HG03066 (cell line): ENCODE measurements at regions not wholly inside any gene's neighbourhood (a gene's known extent, or its start where the extent isn't known, plus 50 kb on each side); places are given as distances from the start of the nearest gene placed in this dataset.
"Not testable (repeated sequence)": the region's sequence is repeated elsewhere in the genome, so short reads cannot be mapped to it uniquely, and the experiment has no call there.

Source experiments
- ATAC-seq: cut with Tn5 transposase; IDR thresholded peaks from one replicate; pipeline ENCODE4 v1.9.1; 2021; ENCODE audit warnings: low read depth; ENCODE audit not compliant: unreplicated experiment

DNA sequence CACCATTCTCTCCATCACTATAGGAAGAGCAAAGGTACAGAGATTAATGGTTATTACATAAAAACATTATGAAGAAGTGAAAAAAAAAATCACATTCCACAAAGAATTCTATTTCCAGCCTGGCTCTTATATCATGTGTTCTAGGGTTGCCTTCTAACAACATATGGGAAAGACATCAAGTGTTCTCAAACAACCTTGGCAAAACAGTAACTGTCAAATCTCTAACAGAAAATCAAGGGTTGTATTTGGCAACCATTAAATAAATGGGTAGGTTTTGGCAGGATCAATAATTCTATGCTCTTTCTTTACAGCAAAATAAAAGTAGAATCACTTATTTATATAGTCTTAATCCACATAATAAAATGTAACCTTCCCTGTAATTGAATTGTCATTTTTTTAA, 728.9 kb downstream of the MAT2B start:
- ATAC-seq: no peak

DNA sequence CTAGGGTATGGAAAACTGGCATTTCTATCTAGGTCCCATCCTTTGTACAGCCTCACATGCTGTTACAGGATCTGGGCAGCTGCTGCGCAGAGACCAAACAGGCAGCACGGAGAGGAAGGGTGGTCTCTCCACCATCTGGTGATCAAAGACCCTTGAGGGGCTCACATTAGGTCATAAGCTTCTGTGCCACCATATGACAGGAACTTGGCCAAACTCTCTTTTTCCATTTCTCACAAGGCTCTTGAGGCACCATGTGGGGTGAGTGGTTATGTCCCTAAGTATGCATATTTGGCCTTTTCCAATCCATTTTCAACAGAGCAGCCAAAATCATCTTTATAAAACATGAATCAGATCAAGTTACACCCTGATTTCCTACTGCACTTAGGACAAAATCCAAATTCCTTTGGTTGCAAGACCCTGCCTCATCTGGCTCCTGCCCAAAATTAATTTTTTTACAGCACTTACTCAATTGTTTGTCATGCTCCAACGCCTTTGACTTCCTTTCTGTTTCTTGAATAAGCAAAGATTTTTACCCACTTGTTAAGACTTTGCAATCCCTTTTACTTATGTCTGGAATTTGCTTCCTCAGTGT, 730.0 kb downstream of the MAT2B start:
- no peak for ATAC-seq

DNA sequence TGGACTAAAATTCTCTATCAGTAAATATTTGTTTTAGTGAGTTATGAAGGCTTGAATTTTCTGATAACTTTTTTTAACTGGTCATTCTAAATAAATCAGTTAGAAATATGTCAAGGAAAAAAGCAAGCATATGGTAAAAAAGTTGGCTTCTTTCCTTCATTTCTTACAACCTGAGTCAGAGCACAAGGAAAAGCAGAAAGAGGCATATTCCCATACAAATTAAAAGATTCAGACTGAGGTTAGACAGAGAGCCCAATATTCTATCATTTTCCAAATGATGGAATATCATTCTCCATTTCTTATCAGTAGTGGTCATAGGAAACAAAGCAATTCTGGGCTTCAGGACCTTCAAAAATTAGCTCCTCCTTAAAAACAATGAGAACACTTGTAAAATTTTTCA, 732.1 kb downstream of the MAT2B start:
- no peak for ATAC-seq

DNA sequence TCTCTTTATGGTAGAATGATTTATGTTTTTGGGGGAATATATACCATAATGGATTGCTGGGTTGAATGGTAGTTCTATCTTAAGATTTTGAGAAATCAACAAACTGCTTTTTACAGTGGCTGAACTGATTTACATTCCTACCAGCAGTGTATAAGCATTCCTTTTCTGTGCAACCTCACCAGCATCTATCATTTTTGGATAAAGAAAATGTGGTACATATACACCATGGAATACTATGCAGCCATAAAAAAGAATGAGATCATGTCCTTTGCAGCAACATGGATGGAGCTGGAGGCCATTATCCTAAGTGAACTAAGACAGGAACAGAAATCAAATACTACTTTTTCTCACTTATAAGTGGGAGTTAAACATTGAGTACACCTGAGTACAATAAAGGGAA, 746.4 kb downstream of the MAT2B start:
- not testable (repeated sequence) for ATAC-seq

DNA sequence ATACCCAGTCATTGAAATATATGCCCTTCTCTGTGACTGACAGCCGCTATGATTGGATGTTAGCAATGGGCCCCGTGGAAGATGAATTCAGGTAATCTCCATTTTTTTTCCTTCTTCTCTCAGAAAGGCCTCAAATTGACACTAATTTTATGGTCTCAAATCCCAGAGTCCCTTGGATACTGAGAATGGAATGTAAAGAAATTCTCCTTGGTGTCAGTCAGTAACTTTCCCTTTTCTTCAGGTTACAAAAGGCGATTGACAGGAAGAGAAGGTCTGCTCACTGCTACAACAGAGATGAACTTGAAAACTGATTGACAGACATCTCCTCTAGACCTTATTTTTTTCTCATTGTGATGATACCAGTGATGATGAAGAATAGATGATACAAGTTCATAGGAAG, 748.3 kb downstream of the MAT2B start:
- no peak for ATAC-seq

DNA sequence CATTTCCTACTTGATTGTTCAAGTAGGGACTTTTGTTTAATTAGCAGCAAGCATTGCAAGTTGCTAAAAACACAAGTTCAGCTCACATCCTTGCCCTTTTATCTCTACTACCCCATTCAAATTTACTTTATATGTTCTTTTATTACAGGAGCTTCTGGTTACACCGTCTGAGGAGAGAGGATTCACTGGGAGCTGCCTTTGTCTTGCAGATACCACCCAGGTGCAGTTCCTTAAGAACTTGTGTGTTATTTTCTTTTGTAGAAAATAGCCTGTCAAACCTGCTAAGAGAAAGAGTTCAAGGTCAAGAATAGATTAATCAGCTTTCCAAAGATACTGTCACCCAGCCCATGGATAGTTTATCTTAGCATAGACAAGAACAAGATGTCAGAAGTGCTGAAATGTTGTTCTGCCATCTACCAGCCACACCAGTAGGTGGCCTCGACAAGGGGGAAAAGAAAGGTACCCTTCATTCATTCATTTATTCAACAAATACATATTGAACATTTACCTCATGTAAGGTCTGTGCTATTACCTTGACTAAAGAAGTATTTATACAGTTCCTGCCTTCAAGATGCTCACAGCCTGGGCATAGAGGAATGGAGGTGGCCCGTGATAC, 750.3 kb downstream of the MAT2B start:
- ATAC-seq: no peak

DNA sequence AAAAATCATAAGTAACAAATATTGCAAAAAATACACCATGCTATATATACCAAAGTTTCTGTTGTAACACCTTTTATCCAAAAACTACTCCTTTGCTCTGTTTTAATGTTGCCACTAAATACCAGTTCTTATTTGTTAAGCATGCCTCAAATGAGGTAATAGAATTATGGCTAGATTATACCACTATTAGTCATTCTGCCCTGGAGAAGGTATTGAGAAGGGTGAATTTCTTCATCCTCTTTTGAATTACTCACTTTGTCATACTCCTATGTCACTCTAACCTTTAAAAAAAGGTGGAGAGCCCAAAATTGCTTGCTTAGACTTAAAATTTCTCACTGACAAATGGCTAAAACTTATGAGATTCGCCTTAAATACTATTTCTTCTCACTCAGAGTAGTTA, 750.9 kb downstream of the MAT2B start:
- ATAC-seq: no peak

DNA sequence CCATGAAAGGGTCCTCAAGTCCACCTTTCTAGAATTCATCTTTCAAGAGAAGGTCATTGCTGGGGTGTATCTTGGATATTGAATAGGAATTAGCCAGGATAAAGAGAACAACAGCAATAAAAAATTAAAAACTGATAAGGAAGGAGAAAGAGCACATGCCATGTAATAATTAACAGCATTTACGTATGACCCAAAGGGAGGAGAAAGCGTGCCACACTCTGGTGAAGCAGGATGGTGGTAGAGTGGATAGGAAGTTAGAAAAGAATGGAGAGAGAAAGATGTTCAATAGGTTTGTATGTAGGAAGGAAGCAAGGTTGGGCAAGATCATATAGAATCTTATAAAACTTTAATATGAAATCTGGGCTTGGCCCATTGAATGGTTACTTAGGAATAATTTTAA, 751.5 kb downstream of the MAT2B start:
- no peak for ATAC-seq

DNA sequence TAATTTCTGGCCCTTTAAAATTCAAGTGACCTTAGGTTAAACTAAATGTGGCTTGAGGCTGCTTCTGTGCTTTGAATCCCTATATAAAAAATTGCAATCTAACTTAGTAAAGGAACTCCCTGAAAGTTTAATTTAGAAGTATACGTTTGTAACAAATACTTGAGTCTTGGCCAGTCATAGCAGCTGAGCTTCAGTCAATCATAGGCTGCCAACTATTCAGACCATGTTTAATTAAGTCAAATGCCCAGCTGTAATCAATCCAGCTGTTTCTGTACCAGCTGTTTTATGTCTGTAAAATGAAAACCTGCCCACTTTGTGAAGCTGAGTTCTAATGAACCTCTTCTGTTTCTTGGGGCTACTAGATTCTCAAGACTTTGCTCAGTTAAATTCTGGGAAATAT, 760.1 kb downstream of the MAT2B start:
- no peak for ATAC-seq

DNA sequence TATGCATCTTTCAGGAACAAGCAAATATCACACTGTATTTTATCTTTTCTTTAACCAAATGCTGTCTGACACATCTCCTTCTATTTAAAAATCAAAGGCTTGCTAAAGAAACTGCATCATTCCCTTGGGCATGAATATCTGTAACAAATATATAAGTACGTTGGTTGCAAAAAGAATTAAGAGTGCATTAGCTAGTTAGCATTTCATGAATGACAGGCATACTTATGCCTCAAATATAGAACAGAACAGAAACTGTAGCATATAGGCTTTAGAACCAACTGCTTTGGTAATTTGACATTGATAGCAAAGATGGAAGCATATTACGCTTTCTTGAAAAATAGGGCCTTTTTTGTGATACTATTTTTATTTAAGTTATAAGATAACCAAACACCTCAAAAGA, 761.2 kb downstream of the MAT2B start:
- ATAC-seq: no peak

DNA sequence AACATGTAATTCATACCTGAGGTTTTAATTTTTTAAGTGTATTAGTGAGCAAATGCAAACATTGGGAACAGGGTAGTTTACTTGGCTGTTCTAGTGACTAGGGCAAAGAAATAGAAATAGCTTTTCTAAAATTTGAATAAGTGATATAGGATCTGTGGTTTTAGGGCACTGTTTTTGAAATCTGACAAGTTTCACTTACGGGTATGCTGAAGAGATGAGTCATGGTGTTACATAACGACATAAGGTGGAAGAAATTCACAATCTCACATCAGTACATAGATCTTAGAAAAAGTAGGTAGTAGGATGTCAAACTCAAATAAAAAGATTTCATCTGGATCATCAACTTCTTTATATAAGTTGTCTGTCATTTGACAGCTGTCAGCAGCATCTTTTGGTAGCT, 772.3 kb downstream of the MAT2B start:
- ATAC-seq: no peak

DNA sequence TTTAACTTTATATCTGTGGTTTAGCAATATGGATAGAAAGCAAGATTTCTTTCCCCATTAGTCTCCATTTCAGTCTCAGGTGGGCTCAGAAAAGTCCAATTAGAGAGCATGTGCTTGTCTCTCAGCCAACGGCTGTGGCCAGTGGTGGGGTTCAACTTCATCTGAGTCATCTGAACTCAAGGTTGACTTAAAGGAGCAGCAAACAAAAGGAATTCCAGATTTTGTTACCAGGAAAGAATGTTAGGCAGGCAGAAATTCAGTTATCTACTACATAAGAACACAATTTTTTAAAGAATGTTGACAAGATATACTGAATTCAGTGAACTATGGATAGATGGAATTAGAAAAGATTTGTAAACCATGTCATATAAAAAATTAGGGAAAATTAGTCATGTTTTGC, 784.1 kb downstream of the MAT2B start:
- ATAC-seq: no peak

DNA sequence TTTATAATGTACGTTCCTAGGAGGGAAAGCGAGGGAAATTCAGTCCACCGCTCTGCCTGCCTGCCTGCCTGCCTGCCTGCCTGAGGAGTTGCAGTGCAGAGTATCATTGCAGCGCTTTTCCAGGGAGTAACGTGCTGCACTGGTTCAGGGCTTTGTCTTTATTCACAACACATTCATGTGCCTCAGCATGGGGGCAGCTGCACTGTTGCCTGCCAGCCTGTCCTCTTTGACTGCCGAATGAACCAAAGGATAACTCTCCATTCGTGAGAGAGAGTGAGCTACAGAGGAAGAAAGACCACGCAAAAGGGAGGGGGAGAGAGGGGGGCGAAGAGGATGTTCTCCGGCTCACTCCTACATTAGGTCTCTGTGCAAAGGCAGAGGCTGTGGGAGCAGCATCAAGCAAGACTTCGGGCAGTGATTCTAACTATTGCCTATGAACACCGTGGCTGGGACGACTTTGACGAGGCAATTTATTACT, 791.2 kb downstream of the MAT2B start:
- no peak for ATAC-seq

DNA sequence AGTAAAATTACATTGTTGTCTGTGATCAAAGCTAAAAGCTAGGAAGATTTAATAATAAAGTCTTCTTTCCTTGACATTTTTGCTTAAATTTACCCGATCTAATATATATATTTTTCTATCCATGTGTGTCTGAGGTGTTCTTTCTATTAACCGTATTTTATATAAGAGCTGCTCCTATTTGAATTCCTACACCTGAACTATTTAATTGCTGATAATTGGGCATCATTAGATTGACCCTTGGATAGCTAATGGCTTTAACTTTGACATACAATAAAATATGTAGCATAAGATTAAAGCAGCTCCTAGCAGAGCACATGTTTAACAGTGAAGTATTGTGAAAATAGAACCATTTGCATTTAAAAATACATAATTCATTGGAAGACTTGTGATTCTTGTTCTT, 792.7 kb downstream of the MAT2B start:
- ATAC-seq: no peak

DNA sequence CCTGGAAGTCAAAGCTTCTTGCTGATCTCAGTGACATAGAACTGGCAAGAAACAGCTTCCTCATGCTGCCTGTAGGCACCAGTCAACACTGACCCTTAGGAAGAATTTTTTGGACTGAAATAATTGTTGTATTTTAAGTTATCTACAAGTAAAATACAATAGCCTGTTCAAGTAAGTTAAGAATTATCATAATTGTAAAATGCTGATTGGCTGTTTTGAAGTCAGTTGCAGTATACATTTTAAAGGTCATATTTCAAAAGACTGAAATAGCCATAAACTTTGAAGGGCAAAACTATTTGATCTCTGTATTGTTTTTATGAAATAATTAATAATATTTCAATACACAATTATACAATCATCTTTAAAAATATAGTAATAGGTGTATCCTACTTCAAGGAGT, 794.9 kb downstream of the MAT2B start:
- no peak for ATAC-seq

DNA sequence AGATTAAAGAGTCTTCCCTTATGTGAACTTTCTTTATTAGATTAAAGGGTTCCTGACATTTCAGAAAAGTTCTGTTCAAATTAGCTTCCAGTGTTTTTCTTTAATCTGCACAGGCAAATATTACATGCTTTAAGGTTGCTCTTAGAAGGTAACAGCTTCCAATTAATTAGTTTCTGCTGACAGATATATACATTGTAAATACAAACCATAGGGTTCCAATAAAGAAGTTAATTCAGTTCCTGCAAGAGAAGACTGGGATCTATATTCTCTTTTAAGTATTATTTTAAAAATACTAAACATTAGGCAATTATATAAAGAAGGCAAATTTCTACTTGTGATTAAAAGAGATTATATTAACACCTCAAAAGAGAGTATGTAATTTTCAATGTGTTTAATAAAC, 795.7 kb downstream of the MAT2B start:
- ATAC-seq: no peak

DNA sequence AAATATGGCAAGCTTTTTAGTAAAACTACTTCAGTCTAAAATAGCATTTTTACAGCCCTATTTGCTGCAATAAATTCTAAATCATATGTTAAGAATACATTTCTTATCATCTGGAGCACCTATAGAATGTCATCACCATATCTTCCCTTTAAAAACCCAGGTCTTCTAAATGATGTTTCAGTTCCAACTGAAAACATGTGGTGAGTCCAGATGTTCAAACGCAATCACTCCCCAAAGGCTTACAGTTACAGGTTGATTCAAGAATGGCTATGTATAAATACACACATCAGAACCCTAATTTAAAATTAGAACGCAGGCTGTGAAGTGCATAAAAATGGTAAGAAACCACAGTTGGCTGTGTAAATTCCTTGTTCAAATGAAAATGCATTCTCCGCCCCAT, 796.3 kb downstream of the MAT2B start:
- no peak for ATAC-seq

DNA sequence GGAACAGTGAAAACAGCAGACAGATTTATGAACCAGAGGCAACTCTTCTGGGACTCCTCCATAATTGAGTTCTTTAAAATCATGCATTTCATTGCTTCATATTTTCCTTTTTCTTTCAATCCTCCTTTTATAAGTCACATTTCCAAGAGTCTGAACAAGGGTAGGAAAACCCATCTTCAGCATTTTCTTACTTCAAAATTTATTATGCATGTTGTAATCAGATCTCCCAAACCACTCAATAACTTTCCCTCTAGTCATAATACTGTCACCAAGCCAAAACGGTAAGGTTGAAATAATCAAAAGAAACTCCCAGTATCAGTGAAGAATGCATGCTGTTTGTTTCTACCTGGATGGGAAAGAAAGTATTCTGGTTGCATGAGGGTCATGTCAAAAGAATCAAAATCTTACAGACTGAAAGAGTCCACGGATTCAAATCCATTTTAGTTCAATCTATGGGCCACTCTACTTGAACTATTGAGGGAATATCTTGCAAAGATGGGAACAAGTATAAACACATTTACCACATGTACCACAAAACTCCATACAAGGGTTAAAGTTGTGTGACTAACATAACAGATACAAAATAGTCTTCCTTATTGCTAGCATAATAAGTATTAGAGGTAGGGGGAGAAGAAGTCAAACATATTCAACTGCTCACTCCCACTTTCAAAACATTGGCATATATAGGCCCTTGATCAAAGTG, 797.3 kb downstream of the MAT2B start:
- no peak for ATAC-seq

DNA sequence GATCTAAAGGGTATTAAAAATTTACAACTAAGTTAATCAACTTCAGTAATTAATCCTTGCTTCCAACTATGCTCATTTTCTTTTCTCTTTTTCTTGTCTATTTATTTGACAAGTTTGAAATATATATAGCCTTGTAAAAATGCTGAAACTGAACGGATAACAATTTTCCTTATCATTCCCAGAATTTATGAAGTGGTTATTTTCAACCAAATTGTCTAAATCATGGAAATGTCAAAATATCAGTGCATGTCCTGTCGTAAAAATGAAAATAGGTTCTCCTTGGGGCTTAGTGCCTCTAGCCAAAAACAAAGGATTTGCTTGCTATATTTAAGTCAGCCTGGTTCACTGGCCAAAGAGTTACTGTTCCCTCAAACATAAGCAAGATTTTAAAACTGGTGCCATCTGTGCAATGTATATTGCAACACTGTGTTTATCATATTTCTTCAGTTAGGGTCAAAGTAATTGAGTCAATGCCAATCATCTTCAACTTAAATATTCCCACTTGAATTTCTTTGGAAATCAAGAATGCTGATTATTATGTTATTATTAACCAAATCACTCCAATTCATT, 798.3 kb downstream of the MAT2B start:
- ATAC-seq: no peak

DNA sequence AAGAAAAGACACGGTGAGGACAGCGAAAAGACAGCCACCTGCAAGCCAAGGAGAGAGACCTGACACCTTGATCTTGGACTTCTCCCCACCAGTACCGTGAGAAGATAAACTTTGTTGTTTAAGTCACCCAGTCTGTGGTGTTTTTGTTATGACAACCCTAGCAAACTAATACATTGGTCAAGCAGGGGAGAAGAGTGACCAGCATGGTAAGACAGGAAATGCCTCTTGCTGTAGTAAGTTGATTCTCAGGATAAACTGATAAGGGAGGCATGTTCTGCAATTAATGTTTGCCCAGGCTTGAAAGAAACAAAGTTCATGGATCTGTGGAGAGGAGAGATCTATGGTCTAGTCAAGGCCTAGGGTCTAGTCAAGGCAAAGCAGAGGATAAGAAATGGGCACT, 801.2 kb downstream of the MAT2B start:
- ATAC-seq: no peak

DNA sequence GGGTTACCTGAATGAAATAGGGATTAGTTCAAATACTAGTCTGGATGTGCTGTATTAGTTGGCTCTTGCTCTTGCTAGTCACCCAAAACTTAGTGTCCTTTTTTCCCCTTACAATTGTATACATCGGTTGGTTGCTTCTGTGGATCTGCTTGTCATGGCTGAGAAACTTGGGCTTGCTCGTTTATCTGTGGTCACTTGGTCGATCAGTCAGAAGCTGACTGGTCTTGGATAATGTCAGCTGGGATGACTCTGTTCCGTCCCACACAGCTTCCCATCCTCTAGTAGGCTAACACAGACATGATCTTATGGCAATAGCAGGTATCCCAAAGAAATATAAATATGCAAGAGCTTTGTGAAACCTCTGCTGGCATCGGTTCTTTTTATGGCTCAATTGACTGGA, 807.4 kb downstream of the MAT2B start:
- ATAC-seq: no peak

DNA sequence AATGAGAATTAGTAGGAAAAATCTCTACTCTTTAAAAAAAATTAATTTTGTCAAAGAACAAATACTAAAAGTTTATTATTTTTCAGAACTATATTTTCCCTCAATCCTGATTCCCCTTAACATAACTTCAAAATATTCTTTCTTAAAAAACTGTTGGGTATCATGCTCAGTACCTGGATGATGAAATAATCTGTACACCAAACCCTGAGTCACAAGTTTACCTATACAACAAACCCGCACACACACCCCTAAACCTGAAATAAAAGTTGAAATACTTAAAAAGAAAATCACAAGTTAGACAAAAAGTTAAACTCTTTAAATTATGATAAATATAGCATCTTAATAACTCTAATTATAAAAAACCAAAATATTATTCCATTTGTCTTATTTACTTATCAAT, 812.3 kb downstream of the MAT2B start:
- no peak for ATAC-seq
